HG03045 (cell line): ENCODE measurements at regions not wholly inside any gene's neighbourhood (a gene's known extent, or its start where the extent isn't known, plus 50 kb on each side); places are given as distances from the start of the nearest gene placed in this dataset.
"Not testable (repeated sequence)": the region's sequence is repeated elsewhere in the genome, so short reads cannot be mapped to it uniquely, and the experiment has no call there.

Experiments
- ATAC-seq: cut with Tn5 transposase; IDR thresholded peaks from one replicate; pipeline ENCODE4 v1.9.1; 2021; ENCODE audit warnings: mild to moderate bottlenecking, moderate library complexity; ENCODE audit not compliant: unreplicated experiment

DNA sequence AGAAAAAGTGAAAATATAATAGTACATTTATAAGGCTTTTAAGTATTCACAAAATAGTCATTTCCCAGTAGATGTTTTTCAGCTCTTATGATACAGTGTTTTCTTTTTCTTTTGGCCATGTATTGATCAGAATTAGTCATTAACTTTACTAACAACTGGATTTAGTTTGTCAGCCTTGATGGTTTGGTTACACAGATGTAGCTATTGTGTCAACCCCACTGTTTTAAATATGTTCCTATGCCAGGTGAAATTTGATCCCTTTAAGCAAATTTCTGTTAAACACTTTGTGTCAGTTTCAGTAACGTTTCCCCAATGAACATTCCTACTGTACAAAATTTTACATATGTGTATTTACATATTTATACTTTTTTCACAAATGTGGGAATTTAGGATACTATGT is 261.5 kb upstream of the STARD13 start:
- ATAC-seq, result no peak

DNA sequence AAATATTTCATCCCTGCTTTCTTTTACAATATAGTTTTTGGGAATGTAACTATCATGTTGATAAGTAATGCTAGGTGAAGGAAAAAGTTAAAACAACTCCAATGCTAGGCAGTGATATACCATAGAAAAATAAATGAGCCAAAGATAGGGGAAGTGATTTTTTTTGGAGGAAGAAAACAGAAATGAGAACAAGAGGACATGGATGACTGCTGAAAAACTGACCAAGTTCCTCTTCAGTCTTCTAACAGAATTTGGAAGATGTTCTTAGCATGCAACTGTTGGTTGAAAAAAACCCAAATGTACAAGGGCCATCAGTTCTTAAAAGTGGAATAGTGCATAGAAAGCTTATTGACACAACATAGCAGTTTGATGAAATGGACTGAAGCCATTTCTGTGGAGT is 262.5 kb upstream of the STARD13 start:
- no peak for ATAC-seq

DNA sequence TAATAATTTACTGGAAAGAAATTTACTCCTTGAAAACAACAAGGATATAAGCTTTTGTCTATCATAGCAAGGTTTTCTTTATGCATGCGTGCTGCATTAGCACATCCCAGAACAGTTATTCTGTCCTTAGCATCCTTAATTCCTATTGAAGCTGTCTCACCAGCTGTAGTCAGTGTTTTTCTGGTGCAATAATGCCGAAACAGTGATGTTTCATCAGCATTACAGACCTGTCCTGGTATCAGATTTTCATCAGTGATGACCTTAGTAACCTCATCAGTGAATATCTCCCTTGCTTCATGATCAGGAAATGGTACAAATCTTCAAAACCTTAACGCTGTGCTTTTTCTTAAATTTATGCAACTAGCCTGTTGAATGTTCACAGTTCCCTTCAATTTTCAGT is 264.7 kb upstream of the STARD13 start:
- ATAC-seq, result no peak

DNA sequence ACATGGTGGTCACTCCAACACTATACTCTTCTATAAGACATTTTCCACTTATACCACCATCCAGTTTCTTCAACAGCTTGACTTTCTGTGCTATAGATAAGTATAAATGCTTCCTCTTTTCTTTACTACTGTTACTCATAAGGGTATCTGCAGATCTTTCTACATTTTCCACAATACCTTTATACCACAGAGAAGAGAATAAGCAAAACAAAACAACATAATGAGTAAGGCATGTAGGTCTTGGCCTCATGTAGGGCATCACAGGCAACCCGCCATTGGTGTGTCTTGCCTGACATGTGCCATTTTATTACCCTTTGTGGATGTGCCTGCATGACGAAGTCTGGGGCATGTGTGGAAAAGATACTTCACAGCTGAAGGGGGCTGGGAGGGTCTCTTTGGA is 265.3 kb upstream of the STARD13 start:
- ATAC-seq, result no peak

DNA sequence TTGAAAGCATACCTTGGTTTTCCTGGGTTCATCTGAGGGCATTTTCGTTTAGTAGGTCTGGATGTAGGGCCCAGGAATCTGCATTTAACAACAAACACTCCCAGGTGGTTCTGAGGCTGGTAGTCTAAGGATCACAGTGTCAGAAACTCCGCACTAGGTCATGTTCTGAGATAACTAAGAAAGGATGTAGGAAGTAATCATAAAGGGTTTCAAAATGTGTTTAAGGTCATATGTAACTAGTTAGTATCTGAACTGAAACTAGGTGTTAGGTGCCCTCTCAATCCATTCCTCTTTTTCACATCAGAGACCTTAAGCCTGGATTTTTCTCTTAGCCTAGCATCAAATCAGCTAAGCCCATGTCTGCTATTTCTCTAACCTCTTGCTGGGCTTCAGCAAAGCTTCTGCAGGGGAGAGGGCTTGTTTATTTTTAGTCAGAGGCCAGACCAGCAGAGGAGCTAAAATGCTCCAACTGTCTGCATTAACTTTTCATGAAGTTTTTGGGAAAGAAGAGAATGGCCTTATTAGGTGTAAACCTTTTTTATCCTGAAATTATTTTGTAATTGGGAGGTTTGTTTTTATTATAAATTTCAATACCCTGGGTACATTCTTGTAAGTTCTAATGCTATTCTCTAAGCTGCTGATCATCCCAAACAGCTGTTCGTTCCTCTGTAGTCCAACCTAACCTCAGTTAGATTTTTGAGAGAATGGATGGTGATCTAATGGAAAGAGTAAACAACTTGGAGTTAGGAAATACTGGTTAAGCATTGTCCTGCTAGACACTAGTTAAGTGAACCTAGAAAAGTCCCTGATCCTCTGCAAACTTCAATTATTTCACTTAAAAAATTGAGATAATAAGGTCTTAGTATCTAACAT is 262.8 kb upstream of the RFC3 start:
- peak; percentile 78 for ATAC-seq

DNA sequence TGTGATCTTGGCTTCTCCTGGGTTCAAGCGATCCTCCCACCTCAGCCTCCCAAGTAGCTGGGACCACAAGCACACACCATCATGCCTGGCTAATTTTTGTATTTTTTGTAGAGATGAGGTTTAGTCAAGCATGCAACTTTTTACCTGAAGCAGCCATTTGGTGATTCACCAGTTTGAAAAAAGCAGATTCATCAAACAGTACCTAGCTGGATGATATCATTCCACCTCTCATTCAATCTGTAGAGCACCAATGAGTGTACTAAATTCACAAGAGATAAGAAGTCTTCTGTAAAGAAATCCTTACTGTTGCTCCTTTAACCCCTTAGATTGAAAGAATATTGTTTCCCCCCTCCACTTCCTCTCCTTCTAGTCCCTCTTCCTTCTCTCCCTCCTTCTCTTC is 261.1 kb upstream of the RFC3 start:
- ATAC-seq, result no peak

DNA sequence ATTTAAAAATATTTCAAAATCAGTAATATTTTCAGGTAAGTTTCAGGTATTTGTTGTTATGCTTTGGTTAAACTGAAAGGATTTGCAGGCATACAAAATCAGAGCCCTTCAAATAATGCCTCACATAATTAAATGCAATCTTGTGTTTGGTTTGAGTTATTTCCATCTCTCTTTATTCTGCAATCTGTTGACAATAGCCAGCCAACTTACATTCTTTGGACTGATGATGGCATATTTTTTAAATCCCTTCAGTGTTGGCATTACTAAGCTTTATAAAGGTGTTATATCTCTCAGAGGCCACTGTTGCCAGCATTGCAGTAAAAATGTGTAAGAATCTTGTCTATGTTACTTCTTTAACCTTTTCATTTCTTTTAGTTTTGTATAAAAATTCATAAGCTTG is 257.2 kb upstream of the RFC3 start:
- ATAC-seq, result no peak

DNA sequence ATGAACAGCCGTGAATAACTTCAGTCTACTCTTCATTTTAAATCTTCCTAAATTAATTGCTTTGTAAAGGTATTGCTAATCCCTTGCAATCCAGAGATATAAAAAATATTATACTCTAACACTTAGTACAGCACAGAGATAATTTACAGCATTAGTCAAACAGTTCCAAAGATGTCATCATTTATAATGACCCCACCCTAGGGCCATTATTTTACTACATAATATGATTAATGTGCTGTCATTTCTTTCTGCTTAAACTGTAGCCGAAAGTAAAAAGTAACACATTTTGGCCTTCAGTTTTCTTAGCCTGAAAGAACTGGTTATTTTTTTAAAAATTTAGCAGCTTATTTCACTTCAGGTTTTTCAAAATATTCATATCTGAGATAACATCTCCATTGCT is 256.3 kb upstream of the RFC3 start:
- no peak for ATAC-seq

DNA sequence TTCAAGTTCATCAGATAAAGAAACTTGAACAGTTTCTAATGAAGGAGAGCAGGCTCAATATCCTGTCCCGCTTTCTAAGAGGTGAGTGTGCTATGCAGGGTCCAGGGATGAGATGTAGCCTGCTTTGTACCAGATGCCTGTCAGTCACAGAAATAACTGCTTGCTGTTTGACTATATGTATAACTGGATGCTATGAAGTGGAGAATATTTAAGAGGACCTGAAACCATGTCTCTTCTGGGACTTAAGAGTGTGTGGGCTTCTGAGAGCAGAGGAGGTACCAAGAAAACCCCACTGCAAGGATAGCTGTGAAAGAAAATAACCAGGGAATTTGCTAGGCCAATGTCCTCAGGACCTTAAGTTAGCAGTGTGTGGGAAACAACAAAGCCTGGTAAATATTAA is 246.3 kb upstream of the RFC3 start:
- peak; percentile 81 for ATAC-seq

DNA sequence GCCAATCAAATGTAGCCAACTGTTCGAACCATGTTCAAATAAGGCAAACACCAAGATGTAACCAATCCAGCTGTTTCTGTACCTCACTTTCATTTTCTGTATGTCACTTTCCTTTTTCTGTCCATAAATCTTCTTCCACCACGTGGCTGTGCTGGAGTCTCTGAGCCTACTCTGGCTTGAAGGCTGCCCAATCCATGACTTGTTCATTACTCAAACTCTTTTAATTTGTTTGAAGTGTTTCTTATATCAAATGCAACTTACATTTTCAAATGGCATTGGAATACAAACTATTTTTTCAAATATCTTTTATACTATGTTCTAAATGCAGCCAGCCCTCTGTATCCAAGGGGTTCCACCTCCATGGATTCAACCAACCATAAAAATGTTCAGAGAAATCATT is 245.6 kb upstream of the RFC3 start:
- ATAC-seq, result not testable (repeated sequence)

DNA sequence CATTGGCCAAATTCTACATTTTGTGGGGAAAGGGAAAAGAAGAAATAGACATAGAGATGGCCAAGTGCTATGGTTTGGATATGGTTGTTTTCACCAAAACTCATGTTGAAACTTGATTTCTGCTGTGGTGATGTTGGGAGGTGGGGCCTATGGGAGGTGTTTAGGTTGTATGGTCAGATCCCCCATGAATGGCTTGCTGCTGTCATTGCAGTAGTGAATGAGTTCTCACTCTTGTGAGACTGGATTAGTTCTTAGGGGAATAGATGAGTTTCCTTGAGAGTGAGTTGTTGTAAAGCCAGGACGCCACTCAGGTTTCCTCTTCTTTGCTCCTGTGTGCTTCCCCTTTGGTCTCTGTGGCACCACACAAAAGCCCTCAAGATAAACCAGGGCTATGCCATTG is 242.6 kb upstream of the RFC3 start:
- ATAC-seq, result no peak

DNA sequence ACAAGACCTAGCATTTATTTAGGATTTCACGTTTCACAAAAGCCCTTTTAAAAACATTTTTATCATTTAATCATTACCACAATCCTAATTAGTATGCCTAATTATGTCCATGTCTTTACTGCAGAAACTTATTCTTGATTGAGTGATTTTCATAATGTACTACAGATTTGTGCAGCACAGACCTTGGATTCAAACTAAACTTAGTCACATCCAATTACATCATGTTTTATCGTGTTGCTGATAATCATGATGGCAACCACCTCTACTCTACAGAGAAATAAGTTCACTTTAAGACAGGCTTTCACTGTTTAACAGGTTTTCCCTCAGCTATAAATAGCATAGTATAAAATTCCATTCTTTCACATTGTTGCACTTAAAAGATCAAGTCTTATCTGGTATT is 240.9 kb upstream of the RFC3 start:
- ATAC-seq, result no peak

DNA sequence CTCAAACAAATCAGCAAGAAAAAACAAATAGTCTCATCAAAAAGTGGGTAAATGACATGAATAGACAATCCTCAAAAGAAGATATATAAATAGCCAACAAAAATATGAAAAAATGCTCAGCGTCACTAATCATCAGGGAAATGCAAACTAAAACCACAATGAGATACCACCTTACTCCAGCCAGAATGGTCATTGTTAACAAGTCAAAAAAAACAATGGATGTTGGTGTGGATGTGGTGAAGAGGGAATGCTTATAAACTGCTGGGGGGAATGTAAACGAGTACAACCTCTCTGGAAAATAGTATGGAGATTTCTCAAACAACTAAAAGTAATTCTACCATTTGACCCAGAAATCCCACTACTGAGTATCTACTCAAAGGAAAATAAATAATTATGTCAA is 239.2 kb upstream of the RFC3 start:
- ATAC-seq, result no peak

DNA sequence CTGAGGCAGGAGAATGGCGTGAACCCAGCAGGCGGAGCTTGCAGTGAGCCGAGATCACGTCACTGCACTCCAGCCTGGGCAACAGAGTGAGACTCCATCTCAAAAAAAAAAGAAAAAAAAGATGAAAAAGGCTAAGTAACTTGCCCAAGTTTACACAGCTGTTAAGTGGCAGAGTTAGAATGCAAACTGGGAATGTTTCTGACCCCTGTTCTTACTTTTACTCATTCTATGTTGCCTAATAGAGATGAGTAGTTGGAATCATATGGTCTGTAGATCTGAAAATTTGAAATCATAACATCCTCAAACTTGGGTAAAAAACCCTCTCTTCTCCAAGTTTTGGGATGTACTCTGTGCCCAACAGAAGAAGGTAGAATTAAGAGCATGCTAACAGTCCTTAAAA is 235.8 kb upstream of the RFC3 start:
- no peak for ATAC-seq

DNA sequence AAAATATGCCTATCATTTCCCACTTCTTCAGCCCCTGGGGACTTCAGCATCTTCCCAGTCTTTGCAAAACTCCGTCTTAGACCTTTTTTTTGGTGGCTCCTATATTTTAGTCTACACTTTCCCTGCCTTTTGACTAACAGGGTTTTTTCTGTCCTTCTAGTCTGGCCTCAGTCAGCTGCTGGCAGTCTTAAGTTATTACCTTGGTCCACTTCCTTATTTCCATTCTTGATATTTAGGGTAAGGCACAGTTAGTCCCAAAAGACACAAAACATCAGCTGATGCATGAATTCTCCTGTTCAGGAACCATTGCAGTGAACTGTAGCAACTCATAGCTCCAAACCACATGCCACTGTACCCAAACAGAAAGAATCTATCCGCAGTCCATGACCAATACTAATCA is 234.6 kb upstream of the RFC3 start:
- no peak for ATAC-seq

DNA sequence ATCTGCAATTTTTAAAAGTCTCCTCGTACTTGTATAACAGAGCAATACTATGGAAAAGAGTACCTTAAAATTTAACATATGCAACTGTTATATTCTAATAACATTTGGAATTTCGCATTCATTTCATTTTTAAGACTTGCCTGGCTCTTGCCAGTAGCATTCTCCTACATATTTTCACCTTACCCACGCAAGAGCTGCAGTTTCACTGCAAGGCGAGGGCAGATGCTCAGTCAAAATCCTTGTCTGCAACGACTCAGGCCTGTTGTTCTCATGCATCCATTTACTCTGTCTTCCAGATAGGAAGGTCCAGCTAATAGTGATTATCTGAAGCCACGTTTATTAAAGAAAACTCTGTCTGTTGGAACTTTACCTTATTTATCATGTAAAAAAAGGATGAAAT is 227.0 kb upstream of the RFC3 start:
- ATAC-seq, result no peak

DNA sequence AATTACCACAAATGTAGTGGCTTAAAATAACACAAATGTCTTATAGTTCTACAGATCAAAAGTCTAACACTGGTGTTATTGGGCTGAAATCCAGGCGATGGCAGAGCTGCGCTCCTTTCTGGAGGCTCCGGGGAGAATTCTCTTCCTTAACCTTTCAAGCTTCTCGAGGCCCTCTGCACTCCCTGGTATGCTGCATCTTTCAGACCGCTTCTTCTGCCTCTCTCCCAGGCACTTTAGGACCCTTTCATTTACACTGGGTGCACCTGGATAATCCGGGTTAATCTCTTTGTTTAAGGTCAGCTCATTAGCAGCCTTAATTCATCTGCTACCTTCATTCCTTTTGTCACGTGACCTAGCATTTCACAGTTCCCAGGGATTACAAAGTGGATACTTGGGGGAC is 211.3 kb upstream of the RFC3 start:
- no peak for ATAC-seq

DNA sequence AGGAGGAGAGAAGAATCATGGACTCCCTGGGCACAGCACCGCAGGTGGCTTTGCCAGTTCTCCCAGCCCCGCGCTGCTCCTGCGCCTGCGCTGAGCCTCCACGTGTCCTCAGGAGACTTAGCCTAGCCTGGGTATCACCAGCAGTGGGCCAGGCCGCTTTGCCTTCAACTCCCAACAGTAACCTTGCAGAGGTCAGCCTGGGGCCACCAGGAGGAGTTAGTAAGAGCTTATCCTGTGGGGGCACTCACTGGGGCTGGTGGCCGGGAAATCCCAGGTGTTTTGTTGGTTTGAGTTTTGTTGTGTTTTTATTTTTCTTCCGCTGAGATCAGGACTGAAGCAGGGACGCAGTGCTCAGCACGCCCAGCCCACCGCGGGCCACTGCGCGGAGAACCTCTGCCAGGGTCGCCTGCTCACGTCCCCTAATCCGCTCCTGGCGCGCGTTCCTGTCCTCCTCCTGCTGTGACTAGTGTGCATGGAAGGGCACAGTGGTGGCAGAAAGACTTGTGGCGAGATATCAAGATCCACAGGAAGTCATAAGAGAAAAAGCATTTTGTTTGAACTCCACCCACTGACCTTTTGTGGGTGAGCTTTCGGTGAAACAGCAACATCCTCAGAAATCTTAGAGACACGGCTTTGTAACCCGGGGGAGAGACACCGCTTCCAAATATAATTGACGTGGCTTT is 207.4 kb upstream of the RFC3 start:
- ATAC-seq, result no peak

DNA sequence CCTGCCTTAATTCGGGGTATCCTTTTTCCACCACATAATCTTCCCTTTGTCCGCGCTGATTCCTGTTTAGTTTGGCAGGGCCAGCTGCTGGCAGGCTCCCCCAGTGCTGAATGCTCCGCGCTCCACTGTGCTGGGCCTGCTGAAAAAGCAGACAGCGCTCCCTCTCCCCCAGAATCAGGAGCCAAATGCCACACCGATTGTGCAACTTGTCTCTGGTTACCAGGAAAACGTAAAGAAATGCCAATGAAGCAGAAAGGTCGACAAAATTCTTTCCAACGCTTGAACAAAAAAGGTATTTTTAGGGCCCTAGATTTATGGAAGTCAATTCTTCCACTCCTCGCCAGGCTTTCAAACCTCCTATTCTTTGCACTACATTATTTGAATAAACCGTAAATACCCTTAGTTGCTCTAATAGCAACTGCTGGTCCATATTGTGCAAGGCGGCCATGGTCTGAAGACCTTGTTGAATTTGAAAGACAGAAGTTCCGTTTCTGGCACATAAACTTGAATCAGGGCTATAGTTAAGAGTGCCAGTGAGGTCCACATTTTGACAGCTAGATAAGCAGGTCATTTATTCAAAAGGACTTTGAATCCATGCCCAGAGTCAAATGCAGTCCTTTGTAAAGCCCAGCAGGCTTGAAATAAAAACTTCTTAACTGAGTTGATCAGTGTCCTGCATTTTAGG is 206.7 kb upstream of the RFC3 start:
- no peak for ATAC-seq

DNA sequence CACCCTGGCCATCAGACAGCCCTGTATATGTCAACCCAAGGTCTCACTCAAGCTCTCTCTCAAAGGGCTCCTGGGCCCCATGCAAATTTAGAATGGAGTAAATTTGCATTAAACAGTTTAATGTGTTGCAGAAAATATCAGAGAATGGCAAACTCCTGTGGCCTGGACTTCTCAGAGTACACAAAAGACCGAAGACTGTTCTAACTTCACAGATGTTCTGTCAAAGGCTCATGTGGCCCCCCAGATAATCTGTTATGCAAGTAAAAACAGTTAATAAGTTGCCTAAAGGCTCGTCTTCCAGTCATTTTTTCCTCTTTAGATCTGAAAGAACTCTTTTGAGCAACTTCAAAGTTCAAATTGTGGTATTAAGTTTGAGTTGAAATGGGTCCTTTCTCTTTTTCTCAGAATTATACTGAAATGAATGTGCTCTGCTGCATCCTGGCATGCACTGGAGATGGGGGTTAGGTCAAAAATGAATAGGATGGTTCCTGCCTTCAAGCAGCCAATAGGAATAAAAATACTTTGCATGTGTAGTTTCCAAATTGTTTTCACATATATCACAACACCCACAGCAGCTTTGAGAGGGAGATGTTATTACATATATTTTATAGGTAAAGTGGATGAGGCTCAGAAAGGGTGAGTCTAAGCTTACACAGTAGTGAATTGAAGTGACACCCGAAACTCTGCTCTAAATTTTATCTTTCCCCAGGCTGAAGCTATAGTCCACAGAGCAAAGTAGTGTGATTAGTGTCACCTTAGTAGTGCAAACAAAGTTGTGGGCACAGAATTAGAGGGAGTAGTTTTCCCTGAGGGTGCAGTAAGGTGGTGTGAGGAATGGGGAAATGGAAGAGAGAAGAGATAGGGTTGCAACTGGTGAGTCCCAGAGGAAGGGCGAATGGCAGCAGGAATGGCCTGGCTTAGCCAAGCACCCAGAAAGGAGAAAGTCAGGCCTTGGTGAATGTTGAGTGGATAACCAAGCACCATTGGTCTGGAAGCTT is 205.0 kb upstream of the RFC3 start:
- peak; percentile 58 for ATAC-seq

DNA sequence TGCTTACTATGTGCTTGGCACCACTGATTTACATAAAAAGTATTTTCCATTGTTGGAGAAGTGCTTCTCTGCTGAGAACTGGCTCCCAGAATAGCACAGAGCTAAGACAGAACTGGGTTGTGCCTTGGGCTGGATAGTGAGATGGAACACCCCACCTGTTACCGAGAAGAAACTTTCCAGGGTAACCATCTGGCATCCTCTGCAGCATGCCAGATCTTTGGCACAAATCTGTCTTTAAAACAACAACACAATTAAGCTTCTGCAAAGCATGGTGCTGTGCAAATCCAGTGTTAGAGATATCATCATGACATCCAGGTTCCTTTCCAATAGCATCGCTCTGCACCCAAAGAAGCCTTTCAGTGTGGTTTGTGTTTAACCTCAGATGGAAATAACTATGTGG is 202.5 kb upstream of the RFC3 start:
- no peak for ATAC-seq
